NB4 (cell line): ENCODE measurements at regions not wholly inside any gene's neighbourhood (a gene's known extent, or its start where the extent isn't known, plus 50 kb on each side); places are given as distances from the start of the nearest gene placed in this dataset.

Source experiments
- DNase-seq: peaks from one replicate; pipeline ENCODE4 v3.0.0; 2010; ENCODE audit warnings: low read depth
- H3K4me3 ChIP-seq: one replicate; pipeline ENCODE4 v1.5.1; 2011; ENCODE audit warnings: mild to moderate bottlenecking, low read depth, low read length, moderate library complexity
- CTCF ChIP-seq: IDR thresholded peaks from one replicate; pipeline ENCODE4 v1.5.1; 2012; ENCODE audit warnings: low read depth, low read length
- MAX ChIP-seq: IDR thresholded peaks from 2 replicates; pipeline ENCODE4 v1.6.1; 2011; ENCODE audit warnings: low read depth, low read length
- MYC ChIP-seq: IDR thresholded peaks from 2 replicates; pipeline ENCODE4 v1.6.1; 2011; ENCODE audit warnings: low read depth, low read length
- POLR2A ChIP-seq: IDR thresholded peaks from 2 replicates; pipeline ENCODE4 v1.6.1; 2011; ENCODE audit warnings: mild to moderate bottlenecking; ENCODE audit not compliant: insufficient read length; ENCODE audit errors: extremely low read depth

- no peak overlapping the region for H3K4me3 ChIP-seq
- TF ChIP-seq CTCF, result no peak
- TF ChIP-seq MAX, result no peak
- no peak for TF ChIP-seq POLR2A
- no peak for TF ChIP-seq MYC
- DNase-seq, result no peak
Measured at GRCh38 chr9:129456549-129457324, 164.2 kb downstream of the C9orf50 start.

GRCh38 chr9:129455151-129455995 lies 165.5 kb downstream of the C9orf50 start:
- TF ChIP-seq MYC, result no peak
- no peak for TF ChIP-seq CTCF
- TF ChIP-seq MAX, result no peak
- DNase-seq, result no peak
- no peak overlapping the region for H3K4me3 ChIP-seq

GRCh38 chr9:129454467-129455067 lies 166.3 kb downstream of the C9orf50 start:
- no peak for TF ChIP-seq MAX
- no peak for TF ChIP-seq CTCF
- TF ChIP-seq POLR2A, result no peak
- no peak for TF ChIP-seq MYC
- H3K4me3 ChIP-seq, result no peak overlapping the region
- no peak for DNase-seq

- no peak for DNase-seq
- H3K4me3 ChIP-seq, result no peak overlapping the region
- TF ChIP-seq CTCF (no peak), MYC (no peak), POLR2A (no peak), MAX (no peak)
Measured at GRCh38 chr9:129453734-129454133, 167.2 kb downstream of the C9orf50 start.

GRCh38 chr9:129451669-129452068 lies 169.2 kb downstream of the C9orf50 start:
- TF ChIP-seq MAX (no peak), POLR2A (no peak), MYC (no peak), CTCF (no peak)
- no peak for DNase-seq
- no peak overlapping the region for H3K4me3 ChIP-seq
